Panc1 (cell line): ENCODE measurements at regions not wholly inside any gene's neighbourhood (a gene's known extent, or its start where the extent isn't known, plus 50 kb on each side); places are given as distances from the start of the nearest gene placed in this dataset.

Experiments used
- ATAC-seq: fragments of 200-7000 bp; cut with Tn5 transposase; 2 replicates; pipeline ENCODE4 v1.9.1; 2020; ENCODE audit warnings: mild to moderate bottlenecking, moderate library complexity
- BruUV-seq: library from RNA; stranded (reverse); fragments of 400-500 nt; replicated peaks from 2 replicates; lab custom pipeline; 2021; lab: Mats Ljungman, UMichigan
- CTCF ChIA-PET: fragments of 300-600 bp; sonication (Branson Sonifier 250); formaldehyde crosslinking; loops from one replicate; lab custom pipeline; 2022; ENCODE audit warnings: antibody characterized with exemption; lab: Charles Lee
- POLR2A ChIA-PET: fragments of 300-600 bp; sonication (Branson Sonifier 250); formaldehyde crosslinking; loops from one replicate; lab custom pipeline; 2022; ENCODE audit warnings: antibody characterized with exemption; lab: Charles Lee
- DNase-seq: peaks from one replicate; pipeline ENCODE4 v3.0.0-alpha.2; 2010; ENCODE audit warnings: low read depth, low spot score
- H3K27ac ChIP-seq: 2 replicates; pipeline ENCODE4 v1.5.1; 2011; ENCODE audit warnings: mild to moderate bottlenecking, low read length, inconsistent platforms
- H3K27me3 ChIP-seq: fragments of 200-500 bp; sonication (Bioruptor generic); 2 replicates; pipeline ENCODE4 v1.6.0; 2014; ENCODE audit warnings: low read length, inconsistent platforms; ENCODE audit not compliant: control insufficient read depth, insufficient read depth
- H3K36me3 ChIP-seq: fragments of 200-500 bp; sonication (Bioruptor generic); 2 replicates; pipeline ENCODE4 v1.5.1; 2014; ENCODE audit warnings: inconsistent platforms, mild to moderate bottlenecking, low read length, moderate library complexity; ENCODE audit not compliant: control insufficient read depth, insufficient read depth
- H3K4me1 ChIP-seq: 2 replicates; pipeline ENCODE4 v1.5.1; 2011; ENCODE audit warnings: inconsistent platforms, mild to moderate bottlenecking, low read length, moderate library complexity; ENCODE audit not compliant: control insufficient read depth, insufficient read depth
- H3K4me3 ChIP-seq, 2 experiments: 2 replicates each; pipeline ENCODE4 v1.5.1; 2011 to 2012; ENCODE audit warnings: low read depth in 2 of 2, low read length in 2 of 2, mild to moderate bottlenecking in 2 of 2, inconsistent platforms in 1 of 2, moderate library complexity in 1 of 2
- H3K9me3 ChIP-seq: fragments of 200-500 bp; sonication (Bioruptor generic); 2 replicates; pipeline ENCODE4 v1.5.1; 2014; ENCODE audit warnings: low read depth, mild to moderate bottlenecking, inconsistent platforms, low read length, moderate library complexity; ENCODE audit not compliant: control insufficient read depth, insufficient read depth
- POLR2AphosphoS5 ChIP-seq: IDR thresholded peaks from 2 replicates; pipeline ENCODE4 v1.6.1; 2012; ENCODE audit warnings: mild to moderate bottlenecking, low read depth, low read length, moderate library complexity
- SIN3A ChIP-seq: IDR thresholded peaks from 2 replicates; pipeline ENCODE4 v1.6.1; 2012; ENCODE audit warnings: low read depth, mild to moderate bottlenecking, low read length, moderate library complexity, borderline replicate concordance; ENCODE audit not compliant: insufficient read depth
- TCF7L2 ChIP-seq: IDR thresholded peaks from 2 replicates; pipeline ENCODE4 v1.6.1; 2011; ENCODE audit warnings: mild to moderate bottlenecking, low read depth, low read length, inconsistent platforms
- in situ Hi-C: cut with HindIII; loops from 2 replicates; pipeline ENCODE4 v1.10.0; 2016; ENCODE audit warnings: low sequenced_read_pairs, low pct_unique_long_range_greater_than_20kb
- intact Hi-C: fragments of 100-400 bp; cut with micrococcal nuclease; formaldehyde crosslinking; loops from one replicate; pipeline ENCODE4 v1.10.0; 2022; ENCODE audit not compliant: unreplicated experiment
- TF ChIP-seq, protein P1 (sequence below), 2 experiments: IDR thresholded peaks; 2 replicates each; pipeline ENCODE4 v1.6.1; 2011 to 2012; ENCODE audit warnings: low read depth in 2 of 2, control low read depth in 1 of 2, low read length in 1 of 2, mild to moderate bottlenecking in 1 of 2, moderate library complexity in 1 of 2; ENCODE audit not compliant: insufficient read depth in 1 of 2
- TF ChIP-seq, protein P2 (sequence below): fragments of 450-650 bp; IDR thresholded peaks from 2 replicates; pipeline ENCODE4 v1.5.1; 2017; ENCODE audit warnings: mild to moderate bottlenecking

GRCh38 chr5:130427222-130427955, 523.1 kb downstream of the CHSY3 start:
- H3K27me3 ChIP-seq = no peaks in the 10 kb centered on the region
- H3K9me3 ChIP-seq = no peaks in the 10 kb centered on the region
- BruUV-seq = no TSS peak
- no peak overlapping the region for H3K4me3 ChIP-seq
- ChIA-PET POLR2A (no interaction called here), CTCF (no interaction called here)
- H3K27ac ChIP-seq = no peak overlapping the region
- no peaks in the 10 kb centered on the region for H3K36me3 ChIP-seq
- TF ChIP-seq POLR2AphosphoS5 (no peak), SIN3A (no peak), TCF7L2 (no peak)
- TF ChIP-seq, protein P1, sequence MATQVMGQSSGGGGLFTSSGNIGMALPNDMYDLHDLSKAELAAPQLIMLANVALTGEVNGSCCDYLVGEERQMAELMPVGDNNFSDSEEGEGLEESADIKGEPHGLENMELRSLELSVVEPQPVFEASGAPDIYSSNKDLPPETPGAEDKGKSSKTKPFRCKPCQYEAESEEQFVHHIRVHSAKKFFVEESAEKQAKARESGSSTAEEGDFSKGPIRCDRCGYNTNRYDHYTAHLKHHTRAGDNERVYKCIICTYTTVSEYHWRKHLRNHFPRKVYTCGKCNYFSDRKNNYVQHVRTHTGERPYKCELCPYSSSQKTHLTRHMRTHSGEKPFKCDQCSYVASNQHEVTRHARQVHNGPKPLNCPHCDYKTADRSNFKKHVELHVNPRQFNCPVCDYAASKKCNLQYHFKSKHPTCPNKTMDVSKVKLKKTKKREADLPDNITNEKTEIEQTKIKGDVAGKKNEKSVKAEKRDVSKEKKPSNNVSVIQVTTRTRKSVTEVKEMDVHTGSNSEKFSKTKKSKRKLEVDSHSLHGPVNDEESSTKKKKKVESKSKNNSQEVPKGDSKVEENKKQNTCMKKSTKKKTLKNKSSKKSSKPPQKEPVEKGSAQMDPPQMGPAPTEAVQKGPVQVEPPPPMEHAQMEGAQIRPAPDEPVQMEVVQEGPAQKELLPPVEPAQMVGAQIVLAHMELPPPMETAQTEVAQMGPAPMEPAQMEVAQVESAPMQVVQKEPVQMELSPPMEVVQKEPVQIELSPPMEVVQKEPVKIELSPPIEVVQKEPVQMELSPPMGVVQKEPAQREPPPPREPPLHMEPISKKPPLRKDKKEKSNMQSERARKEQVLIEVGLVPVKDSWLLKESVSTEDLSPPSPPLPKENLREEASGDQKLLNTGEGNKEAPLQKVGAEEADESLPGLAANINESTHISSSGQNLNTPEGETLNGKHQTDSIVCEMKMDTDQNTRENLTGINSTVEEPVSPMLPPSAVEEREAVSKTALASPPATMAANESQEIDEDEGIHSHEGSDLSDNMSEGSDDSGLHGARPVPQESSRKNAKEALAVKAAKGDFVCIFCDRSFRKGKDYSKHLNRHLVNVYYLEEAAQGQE (IDR thresholded peaks at IDR 0.05; ENCODE audit: insufficient read depth in 1 of 2, low read depth in 2 of 2, low read length in 1 of 2) = no peak
- TF ChIP-seq, protein P2, sequence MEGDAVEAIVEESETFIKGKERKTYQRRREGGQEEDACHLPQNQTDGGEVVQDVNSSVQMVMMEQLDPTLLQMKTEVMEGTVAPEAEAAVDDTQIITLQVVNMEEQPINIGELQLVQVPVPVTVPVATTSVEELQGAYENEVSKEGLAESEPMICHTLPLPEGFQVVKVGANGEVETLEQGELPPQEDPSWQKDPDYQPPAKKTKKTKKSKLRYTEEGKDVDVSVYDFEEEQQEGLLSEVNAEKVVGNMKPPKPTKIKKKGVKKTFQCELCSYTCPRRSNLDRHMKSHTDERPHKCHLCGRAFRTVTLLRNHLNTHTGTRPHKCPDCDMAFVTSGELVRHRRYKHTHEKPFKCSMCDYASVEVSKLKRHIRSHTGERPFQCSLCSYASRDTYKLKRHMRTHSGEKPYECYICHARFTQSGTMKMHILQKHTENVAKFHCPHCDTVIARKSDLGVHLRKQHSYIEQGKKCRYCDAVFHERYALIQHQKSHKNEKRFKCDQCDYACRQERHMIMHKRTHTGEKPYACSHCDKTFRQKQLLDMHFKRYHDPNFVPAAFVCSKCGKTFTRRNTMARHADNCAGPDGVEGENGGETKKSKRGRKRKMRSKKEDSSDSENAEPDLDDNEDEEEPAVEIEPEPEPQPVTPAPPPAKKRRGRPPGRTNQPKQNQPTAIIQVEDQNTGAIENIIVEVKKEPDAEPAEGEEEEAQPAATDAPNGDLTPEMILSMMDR = no peak
- ATAC-seq (no peak), DNase-seq (no peak)
- intact Hi-C loops = no loop called here
- no peaks in the 10 kb centered on the region for H3K4me1 ChIP-seq
- in situ Hi-C loops = no loop called here

DNA sequence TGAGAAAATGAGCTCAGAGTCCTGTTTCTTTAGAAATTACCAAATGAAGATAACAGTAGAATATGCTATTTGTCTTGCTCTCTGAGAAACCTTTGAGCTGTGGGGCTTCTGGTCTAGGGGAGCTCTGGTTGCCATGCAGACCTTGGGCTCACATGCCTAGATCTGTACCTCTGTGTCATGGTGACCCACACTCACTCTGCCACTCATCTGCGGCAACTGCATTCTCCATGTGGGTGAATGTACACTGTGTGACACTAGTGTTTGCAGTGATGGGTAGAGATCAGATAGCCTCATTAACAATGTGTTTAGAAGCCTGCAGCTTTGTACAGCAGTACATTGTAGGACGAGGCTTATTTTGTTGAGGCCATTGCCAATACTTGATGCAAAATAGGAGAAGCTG, 521.2 kb downstream of the CHSY3 start:
- H3K36me3 ChIP-seq = no peaks in the 10 kb centered on the region
- no peak for DNase-seq
- H3K27me3 ChIP-seq = no peaks in the 10 kb centered on the region
- intact Hi-C loops = no loop called here
- in situ Hi-C loops = no loop called here
- BruUV-seq = no TSS peak
- H3K4me3 ChIP-seq = no peak overlapping the region
- H3K27ac ChIP-seq = no peak overlapping the region
- POLR2A ChIA-PET = no interaction called here
- no peaks in the 10 kb centered on the region for H3K4me1 ChIP-seq
- CTCF ChIA-PET = no interaction called here
- ATAC-seq = no peak
- no peaks in the 10 kb centered on the region for H3K9me3 ChIP-seq
- TF ChIP-seq POLR2AphosphoS5 (no peak), SIN3A (no peak), TCF7L2 (no peak)
- TF ChIP-seq, protein P2 = no peak
- TF ChIP-seq, protein P1 (IDR thresholded peaks at IDR 0.05; ENCODE audit: insufficient read depth in 1 of 2, low read depth in 2 of 2, low read length in 1 of 2) = no peak
